Loucy (cell line): ENCODE measurements at regions not wholly inside any gene's neighbourhood (a gene's known extent, or its start where the extent isn't known, plus 50 kb on each side); places are given as distances from the start of the nearest gene placed in this dataset.

Source experiments
- CTCF ChIP-seq: fragments of 200-600 bp; sonication (generic); conservative IDR thresholded peaks from 2 replicates; pipeline ENCODE4 v1.5.1; 2014; ENCODE audit warnings: mild to moderate bottlenecking, antibody characterized with exemption, low read length
- EZH2phosphoT487 ChIP-seq: fragments of 200-600 bp; IDR thresholded peaks from 2 replicates; pipeline ENCODE4 v1.6.1; 2018; ENCODE audit warnings: antibody characterized with exemption, mild to moderate bottlenecking, moderate library complexity, borderline replicate concordance

- TF ChIP-seq CTCF: no peak
- no peak for TF ChIP-seq EZH2phosphoT487
Measured at GRCh38 chr12:97813301-97813700, 350.7 kb downstream of the RMST start.
